Spleen (tissue), 7 donors: ENCODE measurements at regions not wholly inside any gene's neighbourhood (a gene's known extent, or its start where the extent isn't known, plus 50 kb on each side); places are given as distances from the start of the nearest gene placed in this dataset.

ENCODE experiments used
- CTCF ChIP-seq, 11 experiments: fragments of 200-600 bp in 7 of 11; fragments of 450-650 bp in 4 of 11; sonication (generic) in 4 of 11; IDR thresholded peaks in 8 of 11; conservative IDR thresholded peaks in 3 of 11; 1 replicate in 7 of 11; 2 replicates in 4 of 11; pipeline versions ENCODE4 v1.4.0 to v1.8.0; 2016 to 2021; ENCODE audit warnings: antibody characterized with exemption in 11 of 11, inconsistent platforms in 4 of 11, mild to moderate bottlenecking in 1 of 11
- POLR2A ChIP-seq, 3 donors: fragments of 450-650 bp; IDR thresholded peaks; one replicate each; pipeline ENCODE4 v1.5.1; 2017; ENCODE audit warnings: antibody characterized with exemption in 3 of 3, mild to moderate bottlenecking in 1 of 3
- POLR2AphosphoS5 ChIP-seq, 3 donors: sonication (generic); formaldehyde crosslinking; IDR thresholded peaks; one replicate each; pipeline ENCODE4 v1.5.1; 2017; ENCODE audit warnings: antibody characterized with exemption in 3 of 3
- donor health status: DM: no; HTN: no; CAD: no; lungs with moderate emphysema.
- donor health status: DM: no; HTN: no; CAD: no.
- donor health status: DM: no; HTN: no; CAD: no.

GRCh38 chr2:226198956-226199355 lies 600.7 kb downstream of the IRS1 start:
- TF ChIP-seq CTCF (IDR thresholded peaks at IDR 0.05 in 8 of 11, conservative IDR thresholded peaks at IDR 0.05 in 3 of 11) (no peak), POLR2AphosphoS5 (IDR thresholded peaks at IDR 0.05) (no peak), POLR2A (IDR thresholded peaks at IDR 0.05) (no peak)
